GM23248 (cell line): ENCODE measurements at regions not wholly inside any gene's neighbourhood (a gene's known extent, or its start where the extent isn't known, plus 50 kb on each side); places are given as distances from the start of the nearest gene placed in this dataset.

ENCODE experiments used
- EZH2 ChIP-seq: fragments of 200-600 bp; sonication (generic); IDR thresholded peaks from 2 replicates; pipeline ENCODE4 v1.6.1; 2018; ENCODE audit warnings: antibody characterized with exemption, mild to moderate bottlenecking; ENCODE audit not compliant: insufficient read depth, poor library complexity, severe bottlenecking
- EZH2phosphoT487 ChIP-seq: fragments of 200-600 bp; sonication (generic); IDR thresholded peaks from 2 replicates; pipeline ENCODE4 v1.6.1; 2018; ENCODE audit warnings: antibody characterized with exemption, moderate library complexity, mild to moderate bottlenecking, low read depth; ENCODE audit not compliant: insufficient read depth

DNA sequence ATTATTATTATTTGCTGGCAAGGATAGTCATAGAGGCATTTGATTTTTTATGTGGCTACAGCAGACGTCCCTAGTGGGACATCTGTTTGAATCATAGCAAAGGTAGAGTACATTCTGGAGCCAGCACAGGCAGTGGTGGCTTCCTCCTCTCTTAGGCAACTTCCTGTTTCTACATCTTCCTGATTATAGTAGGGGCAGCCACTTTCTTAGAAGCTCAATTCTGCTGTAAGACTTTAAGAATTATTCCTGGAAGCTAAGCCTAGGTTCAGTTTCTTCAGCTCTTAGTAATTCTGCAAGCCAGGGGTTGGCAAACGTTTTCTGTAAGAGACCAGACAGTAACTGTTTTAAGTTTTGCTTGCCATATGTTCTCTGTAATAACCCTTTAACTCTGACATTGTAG, 129.3 kb upstream of the TENM4 start:
- TF ChIP-seq EZH2, result no peak
- TF ChIP-seq EZH2phosphoT487, result no peak
